K562 (cell line): ENCODE measurements at regions not wholly inside any gene's neighbourhood (a gene's known extent, or its start where the extent isn't known, plus 50 kb on each side); places are given as distances from the start of the nearest gene placed in this dataset.
A peak's percentile ranks its signal among the peaks of the same experiment; 100 is the strongest.

Experiments
- ARNT ChIP-seq, 2 experiments: fragments of 450-650 bp; IDR thresholded peaks; 2 replicates each; pipeline ENCODE4 v1.6.1; 2016; ENCODE audit warnings: mild to moderate bottlenecking in 1 of 2
- BRD9 ChIP-seq: fragments of 450-650 bp; IDR thresholded peaks from 2 replicates; pipeline ENCODE4 v1.6.1; 2018; ENCODE audit warnings: low read depth; ENCODE audit not compliant: partially characterized antibody
- FOXJ2 ChIP-seq: fragments of 200-800 bp; sonication (Bioruptor generic); IDR thresholded peaks from 2 replicates; pipeline ENCODE4 v1.6.1; 2016; ENCODE audit warnings: missing genetic modification characterization, missing compliant biosample characterization
- HDAC1 ChIP-seq, 2 experiments: fragments of 450-650 bp; IDR thresholded peaks; 2 replicates each; pipeline ENCODE4 v1.6.1; 2016 to 2017; ENCODE audit warnings: inconsistent platforms in 1 of 2, mild to moderate bottlenecking in 1 of 2, moderate library complexity in 1 of 2
- HDAC2 ChIP-seq: fragments of 450-650 bp; IDR thresholded peaks from 2 replicates; pipeline ENCODE4 v1.6.1; 2016; ENCODE audit warnings: mild to moderate bottlenecking
- MBD2 ChIP-seq: sonication (generic); IDR thresholded peaks from 2 replicates; pipeline ENCODE4 v1.6.1; 2016; ENCODE audit warnings: low read depth, borderline replicate concordance
- MTA2 ChIP-seq: fragments of 450-650 bp; IDR thresholded peaks from 2 replicates; pipeline ENCODE4 v1.6.1; 2016; ENCODE audit warnings: low read depth
- RCOR1 ChIP-seq, 2 experiments: IDR thresholded peaks; 2 replicates each; pipeline ENCODE4 v1.6.1; 2012; ENCODE audit warnings: low read depth in 2 of 2, low read length in 2 of 2, borderline replicate concordance in 1 of 2, improper control_type of control experiment in 1 of 2
- RFX1 ChIP-seq: fragments of 450-650 bp; IDR thresholded peaks from 2 replicates; pipeline ENCODE4 v1.6.1; 2016; ENCODE audit warnings: mild to moderate bottlenecking, moderate library complexity
- SOX6 ChIP-seq: fragments of 450-650 bp; IDR thresholded peaks from 2 replicates; pipeline ENCODE4 v1.6.1; 2014; ENCODE audit warnings: mild to moderate bottlenecking
- SREBF2 ChIP-seq: sonication (generic); formaldehyde crosslinking; IDR thresholded peaks from 2 replicates; pipeline ENCODE4 v1.4.0; 2020; ENCODE audit warnings: mild to moderate bottlenecking, missing genetic modification reagents
- THRAP3 ChIP-seq: fragments of 450-650 bp; IDR thresholded peaks from 2 replicates; pipeline ENCODE4 v1.6.1; 2016; ENCODE audit warnings: mild to moderate bottlenecking, inconsistent platforms, borderline replicate concordance
- ZEB2 ChIP-seq: fragments of 450-650 bp; IDR thresholded peaks from 2 replicates; pipeline ENCODE4 v1.6.1; 2016
- ZFX ChIP-seq: sonication (generic); formaldehyde crosslinking; IDR thresholded peaks from 2 replicates; pipeline ENCODE4 v1.8.0; 2022; ENCODE audit warnings: mild to moderate bottlenecking, missing genetic modification reagents, moderate library complexity
- ZNF311 ChIP-seq: fragments of 250-450 bp; sonication (Bioruptor Pico); IDR thresholded peaks from 2 replicates; pipeline ENCODE4 v1.4.0; 2020; ENCODE audit warnings: mild to moderate bottlenecking, moderate library complexity
- TF ChIP-seq, protein P1 (sequence below): sonication (generic); formaldehyde crosslinking; IDR thresholded peaks from 2 replicates; pipeline ENCODE4 v1.8.0; 2023; ENCODE audit warnings: missing genetic modification reagents, mild to moderate bottlenecking, borderline replicate concordance
- TF ChIP-seq, protein P2 (sequence below): fragments of 200-800 bp; sonication (Bioruptor generic); IDR thresholded peaks from 2 replicates; pipeline ENCODE4 v1.6.1; 2016; ENCODE audit warnings: missing genetic modification characterization, missing compliant biosample characterization
- TF ChIP-seq, protein P3 (sequence below): sonication (generic); IDR thresholded peaks from 2 replicates; pipeline ENCODE4 v1.6.1; 2016

DNA sequence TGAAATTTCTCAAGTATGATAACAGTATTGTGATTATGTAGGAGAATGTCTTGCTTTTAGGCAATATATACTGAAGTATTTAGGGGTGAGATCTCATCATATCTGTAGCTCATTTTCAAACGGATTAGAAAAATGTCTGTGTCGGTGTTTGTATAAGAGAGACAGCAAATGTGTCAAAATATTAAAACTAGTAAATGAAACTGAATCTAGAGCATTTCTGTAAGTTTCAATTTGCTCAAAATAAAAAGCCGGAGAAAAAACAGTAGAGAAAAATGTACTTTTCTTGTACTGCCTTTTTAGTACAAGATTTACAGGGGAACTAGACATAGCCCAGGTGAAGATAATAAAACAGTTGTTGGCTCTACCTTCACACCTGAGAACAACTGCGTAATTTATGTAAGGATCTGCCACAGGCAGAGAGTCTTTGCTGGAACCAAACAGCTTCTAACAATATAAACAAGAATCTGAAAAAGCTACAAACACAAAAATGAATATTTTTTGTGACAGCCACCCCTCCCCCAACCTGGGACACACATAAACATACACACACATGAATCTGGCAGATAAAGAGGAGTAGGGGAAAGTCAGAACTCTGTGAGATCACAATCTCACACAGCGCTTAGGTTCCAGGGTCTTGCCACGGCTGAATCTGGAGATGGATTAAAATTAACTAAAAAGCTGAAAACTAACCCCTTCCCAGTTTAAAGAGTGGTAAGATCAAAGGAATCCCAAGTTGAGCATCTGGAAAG lies 153.3 kb downstream of the AVL9 start (continued):
- TF ChIP-seq HDAC2 (peak; percentile 43; the same call in 1 of the 2 replicates), HDAC1 (IDR thresholded peaks at IDR 0.05) (0 out of 4 replicates have a peak, but pooled peaks of 1 of the 2 experiments have one; percentile 35), ZFX (CRISPR knock-in tag) (no peak), MTA2 (0 out of 2 replicates have a peak, but pooled peaks have one; percentile 31), ZEB2 (peak; percentile 51; the same call in 1 of the 2 replicates), ZNF311 (CRISPR knock-in tag) (no peak), RCOR1 (IDR thresholded peaks at IDR 0.05; ENCODE audit: borderline replicate concordance in 1 of 2, low read depth in 2 of 2, low read length in 2 of 2) (peak in 1 of 2 experiments; percentile 83; a peak in 3 of 4 replicates), ARNT (IDR thresholded peaks at IDR 0.05) (0 out of 4 replicates have a peak, but pooled peaks of 1 of the 2 experiments have one; percentile 32), BRD9 (peak; percentile 32), THRAP3 (no peak), SOX6 (peak; percentile 45; the same call in 1 of the 2 replicates), FOXJ2 (tag) (peak; percentile 81), MBD2 (peak; percentile 22; the same call in 1 of the 2 replicates), SREBF2 (no peak), RFX1 (no peak)
- TF ChIP-seq, protein P1, sequence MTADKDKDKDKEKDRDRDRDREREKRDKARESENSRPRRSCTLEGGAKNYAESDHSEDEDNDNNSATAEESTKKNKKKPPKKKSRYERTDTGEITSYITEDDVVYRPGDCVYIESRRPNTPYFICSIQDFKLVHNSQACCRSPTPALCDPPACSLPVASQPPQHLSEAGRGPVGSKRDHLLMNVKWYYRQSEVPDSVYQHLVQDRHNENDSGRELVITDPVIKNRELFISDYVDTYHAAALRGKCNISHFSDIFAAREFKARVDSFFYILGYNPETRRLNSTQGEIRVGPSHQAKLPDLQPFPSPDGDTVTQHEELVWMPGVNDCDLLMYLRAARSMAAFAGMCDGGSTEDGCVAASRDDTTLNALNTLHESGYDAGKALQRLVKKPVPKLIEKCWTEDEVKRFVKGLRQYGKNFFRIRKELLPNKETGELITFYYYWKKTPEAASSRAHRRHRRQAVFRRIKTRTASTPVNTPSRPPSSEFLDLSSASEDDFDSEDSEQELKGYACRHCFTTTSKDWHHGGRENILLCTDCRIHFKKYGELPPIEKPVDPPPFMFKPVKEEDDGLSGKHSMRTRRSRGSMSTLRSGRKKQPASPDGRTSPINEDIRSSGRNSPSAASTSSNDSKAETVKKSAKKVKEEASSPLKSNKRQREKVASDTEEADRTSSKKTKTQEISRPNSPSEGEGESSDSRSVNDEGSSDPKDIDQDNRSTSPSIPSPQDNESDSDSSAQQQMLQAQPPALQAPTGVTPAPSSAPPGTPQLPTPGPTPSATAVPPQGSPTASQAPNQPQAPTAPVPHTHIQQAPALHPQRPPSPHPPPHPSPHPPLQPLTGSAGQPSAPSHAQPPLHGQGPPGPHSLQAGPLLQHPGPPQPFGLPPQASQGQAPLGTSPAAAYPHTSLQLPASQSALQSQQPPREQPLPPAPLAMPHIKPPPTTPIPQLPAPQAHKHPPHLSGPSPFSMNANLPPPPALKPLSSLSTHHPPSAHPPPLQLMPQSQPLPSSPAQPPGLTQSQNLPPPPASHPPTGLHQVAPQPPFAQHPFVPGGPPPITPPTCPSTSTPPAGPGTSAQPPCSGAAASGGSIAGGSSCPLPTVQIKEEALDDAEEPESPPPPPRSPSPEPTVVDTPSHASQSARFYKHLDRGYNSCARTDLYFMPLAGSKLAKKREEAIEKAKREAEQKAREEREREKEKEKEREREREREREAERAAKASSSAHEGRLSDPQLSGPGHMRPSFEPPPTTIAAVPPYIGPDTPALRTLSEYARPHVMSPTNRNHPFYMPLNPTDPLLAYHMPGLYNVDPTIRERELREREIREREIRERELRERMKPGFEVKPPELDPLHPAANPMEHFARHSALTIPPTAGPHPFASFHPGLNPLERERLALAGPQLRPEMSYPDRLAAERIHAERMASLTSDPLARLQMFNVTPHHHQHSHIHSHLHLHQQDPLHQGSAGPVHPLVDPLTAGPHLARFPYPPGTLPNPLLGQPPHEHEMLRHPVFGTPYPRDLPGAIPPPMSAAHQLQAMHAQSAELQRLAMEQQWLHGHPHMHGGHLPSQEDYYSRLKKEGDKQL (CRISPR knock-in tag), result no peak
- TF ChIP-seq, protein P2, sequence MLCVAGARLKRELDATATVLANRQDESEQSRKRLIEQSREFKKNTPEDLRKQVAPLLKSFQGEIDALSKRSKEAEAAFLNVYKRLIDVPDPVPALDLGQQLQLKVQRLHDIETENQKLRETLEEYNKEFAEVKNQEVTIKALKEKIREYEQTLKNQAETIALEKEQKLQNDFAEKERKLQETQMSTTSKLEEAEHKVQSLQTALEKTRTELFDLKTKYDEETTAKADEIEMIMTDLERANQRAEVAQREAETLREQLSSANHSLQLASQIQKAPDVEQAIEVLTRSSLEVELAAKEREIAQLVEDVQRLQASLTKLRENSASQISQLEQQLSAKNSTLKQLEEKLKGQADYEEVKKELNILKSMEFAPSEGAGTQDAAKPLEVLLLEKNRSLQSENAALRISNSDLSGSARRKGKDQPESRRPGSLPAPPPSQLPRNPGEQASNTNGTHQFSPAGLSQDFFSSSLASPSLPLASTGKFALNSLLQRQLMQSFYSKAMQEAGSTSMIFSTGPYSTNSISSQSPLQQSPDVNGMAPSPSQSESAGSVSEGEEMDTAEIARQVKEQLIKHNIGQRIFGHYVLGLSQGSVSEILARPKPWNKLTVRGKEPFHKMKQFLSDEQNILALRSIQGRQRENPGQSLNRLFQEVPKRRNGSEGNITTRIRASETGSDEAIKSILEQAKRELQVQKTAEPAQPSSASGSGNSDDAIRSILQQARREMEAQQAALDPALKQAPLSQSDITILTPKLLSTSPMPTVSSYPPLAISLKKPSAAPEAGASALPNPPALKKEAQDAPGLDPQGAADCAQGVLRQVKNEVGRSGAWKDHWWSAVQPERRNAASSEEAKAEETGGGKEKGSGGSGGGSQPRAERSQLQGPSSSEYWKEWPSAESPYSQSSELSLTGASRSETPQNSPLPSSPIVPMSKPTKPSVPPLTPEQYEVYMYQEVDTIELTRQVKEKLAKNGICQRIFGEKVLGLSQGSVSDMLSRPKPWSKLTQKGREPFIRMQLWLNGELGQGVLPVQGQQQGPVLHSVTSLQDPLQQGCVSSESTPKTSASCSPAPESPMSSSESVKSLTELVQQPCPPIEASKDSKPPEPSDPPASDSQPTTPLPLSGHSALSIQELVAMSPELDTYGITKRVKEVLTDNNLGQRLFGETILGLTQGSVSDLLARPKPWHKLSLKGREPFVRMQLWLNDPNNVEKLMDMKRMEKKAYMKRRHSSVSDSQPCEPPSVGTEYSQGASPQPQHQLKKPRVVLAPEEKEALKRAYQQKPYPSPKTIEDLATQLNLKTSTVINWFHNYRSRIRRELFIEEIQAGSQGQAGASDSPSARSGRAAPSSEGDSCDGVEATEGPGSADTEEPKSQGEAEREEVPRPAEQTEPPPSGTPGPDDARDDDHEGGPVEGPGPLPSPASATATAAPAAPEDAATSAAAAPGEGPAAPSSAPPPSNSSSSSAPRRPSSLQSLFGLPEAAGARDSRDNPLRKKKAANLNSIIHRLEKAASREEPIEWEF (CRISPR knock-in tag), result no peak
- TF ChIP-seq, protein P3, sequence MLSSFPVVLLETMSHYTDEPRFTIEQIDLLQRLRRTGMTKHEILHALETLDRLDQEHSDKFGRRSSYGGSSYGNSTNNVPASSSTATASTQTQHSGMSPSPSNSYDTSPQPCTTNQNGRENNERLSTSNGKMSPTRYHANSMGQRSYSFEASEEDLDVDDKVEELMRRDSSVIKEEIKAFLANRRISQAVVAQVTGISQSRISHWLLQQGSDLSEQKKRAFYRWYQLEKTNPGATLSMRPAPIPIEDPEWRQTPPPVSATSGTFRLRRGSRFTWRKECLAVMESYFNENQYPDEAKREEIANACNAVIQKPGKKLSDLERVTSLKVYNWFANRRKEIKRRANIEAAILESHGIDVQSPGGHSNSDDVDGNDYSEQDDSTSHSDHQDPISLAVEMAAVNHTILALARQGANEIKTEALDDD, result 0 out of 2 replicates have a peak, but pooled peaks have one; percentile 10
